GM12878 (cell line): ENCODE measurements at regions not wholly inside any gene's neighbourhood (a gene's known extent, or its start where the extent isn't known, plus 50 kb on each side); places are given as distances from the start of the nearest gene placed in this dataset.

Experiments
- CBX3 ChIP-seq: fragments of 200-600 bp; sonication (generic); IDR thresholded peaks from 2 replicates; pipeline ENCODE4 v1.6.1; 2016; ENCODE audit warnings: low read depth, borderline replicate concordance
- CUX1 ChIP-seq: IDR thresholded peaks from 2 replicates; pipeline ENCODE4 v1.6.1; 2012; ENCODE audit warnings: improper control_type of control experiment, low read depth, low read length; ENCODE audit not compliant: insufficient replicate concordance
- HSF1 ChIP-seq: fragments of 150-350 bp; IDR thresholded peaks from 2 replicates; pipeline ENCODE4 v1.6.1; 2014; ENCODE audit warnings: mild to moderate bottlenecking, low read depth, low read length
- IRF4 ChIP-seq: IDR thresholded peaks from 2 replicates; pipeline ENCODE4 v1.6.1; 2011; ENCODE audit warnings: low read depth, low read length
- IRF5 ChIP-seq: fragments of 450-650 bp; IDR thresholded peaks from 2 replicates; pipeline ENCODE4 v1.6.1; 2017; ENCODE audit warnings: borderline replicate concordance
- NFXL1 ChIP-seq: fragments of 450-650 bp; IDR thresholded peaks from 2 replicates; pipeline ENCODE4 v1.6.1; 2017; ENCODE audit warnings: antibody characterized with exemption, mild to moderate bottlenecking, borderline replicate concordance
- PAX8 ChIP-seq: fragments of 450-650 bp; IDR thresholded peaks from 2 replicates; pipeline ENCODE4 v1.6.1; 2017; ENCODE audit warnings: mild to moderate bottlenecking, moderate library complexity
- SMAD1 ChIP-seq: fragments of 450-650 bp; IDR thresholded peaks from 2 replicates; pipeline ENCODE4 v1.6.1; 2018; ENCODE audit warnings: mild to moderate bottlenecking, low read depth; ENCODE audit not compliant: partially characterized antibody
- SUPT20H ChIP-seq: IDR thresholded peaks from 2 replicates; pipeline ENCODE4 v1.6.1; 2011; ENCODE audit warnings: low read depth, mild to moderate bottlenecking, low read length, moderate library complexity, borderline replicate concordance; ENCODE audit not compliant: control insufficient read depth
- ZSCAN29 ChIP-seq: fragments of 450-650 bp; IDR thresholded peaks from 2 replicates; pipeline ENCODE4 v1.6.1; 2017; ENCODE audit warnings: mild to moderate bottlenecking, moderate library complexity
- TF ChIP-seq, protein P1 (sequence below): IDR thresholded peaks from 2 replicates; pipeline ENCODE4 v1.6.1; 2012; ENCODE audit warnings: low read length, inconsistent platforms
- TF ChIP-seq, protein P2 (sequence below): IDR thresholded peaks from 2 replicates; pipeline ENCODE4 v1.6.1; 2011; ENCODE audit warnings: low read depth, mild to moderate bottlenecking, low read length, moderate library complexity, borderline replicate concordance; ENCODE audit errors: extremely low read depth

DNA sequence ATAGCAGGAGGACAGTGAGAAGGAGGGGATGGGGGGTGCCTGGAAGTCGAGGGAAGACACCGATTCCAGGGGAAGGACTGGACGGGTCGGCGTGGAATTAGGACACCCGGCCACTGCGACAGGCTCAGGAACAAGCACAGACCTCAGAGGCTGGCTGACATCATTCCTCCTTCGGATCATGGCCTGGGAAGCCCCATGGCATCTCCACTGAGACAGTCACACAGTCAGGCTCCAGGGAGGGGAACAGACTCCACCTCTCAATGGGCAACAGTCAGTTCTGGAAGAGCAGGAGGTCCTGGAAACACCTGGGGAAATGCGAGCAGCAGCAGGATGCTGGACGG lies 67.9 kb upstream of the FBRSL1 start (continued):
- TF ChIP-seq, protein P1, sequence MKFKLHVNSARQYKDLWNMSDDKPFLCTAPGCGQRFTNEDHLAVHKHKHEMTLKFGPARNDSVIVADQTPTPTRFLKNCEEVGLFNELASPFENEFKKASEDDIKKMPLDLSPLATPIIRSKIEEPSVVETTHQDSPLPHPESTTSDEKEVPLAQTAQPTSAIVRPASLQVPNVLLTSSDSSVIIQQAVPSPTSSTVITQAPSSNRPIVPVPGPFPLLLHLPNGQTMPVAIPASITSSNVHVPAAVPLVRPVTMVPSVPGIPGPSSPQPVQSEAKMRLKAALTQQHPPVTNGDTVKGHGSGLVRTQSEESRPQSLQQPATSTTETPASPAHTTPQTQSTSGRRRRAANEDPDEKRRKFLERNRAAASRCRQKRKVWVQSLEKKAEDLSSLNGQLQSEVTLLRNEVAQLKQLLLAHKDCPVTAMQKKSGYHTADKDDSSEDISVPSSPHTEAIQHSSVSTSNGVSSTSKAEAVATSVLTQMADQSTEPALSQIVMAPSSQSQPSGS = no peak
- no peak for TF ChIP-seq IRF5
- TF ChIP-seq CUX1 = no peak
- TF ChIP-seq CBX3 = no peak
- no peak for TF ChIP-seq ZSCAN29
- TF ChIP-seq, protein P2, sequence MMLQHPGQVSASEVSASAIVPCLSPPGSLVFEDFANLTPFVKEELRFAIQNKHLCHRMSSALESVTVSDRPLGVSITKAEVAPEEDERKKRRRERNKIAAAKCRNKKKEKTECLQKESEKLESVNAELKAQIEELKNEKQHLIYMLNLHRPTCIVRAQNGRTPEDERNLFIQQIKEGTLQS = no peak
- no peak for TF ChIP-seq IRF4
- no peak for TF ChIP-seq SMAD1
- no peak for TF ChIP-seq NFXL1
- TF ChIP-seq SUPT20H = no peak
- no peak for TF ChIP-seq PAX8
- TF ChIP-seq HSF1 = no peak
- TF ChIP-seq, all 136 proteins: peak for 0
